Left ventricle myocardium inferior (tissue), 1 donor: ENCODE measurements at regions not wholly inside any gene's neighbourhood (a gene's known extent, or its start where the extent isn't known, plus 50 kb on each side); places are given as distances from the start of the nearest gene placed in this dataset.

Source experiments
- DNase-seq: peaks from one replicate; pipeline ENCODE4 v3.0.0-alpha.2; 2020
- H3K27ac ChIP-seq: fragments of 200-600 bp; replicated peaks from 2 replicates; pipeline ENCODE4 v1.8.0; 2021
- H3K27me3 ChIP-seq: fragments of 200-600 bp; 2 replicates; pipeline ENCODE4 v1.8.0; 2021; ENCODE audit warnings: low read depth
- H3K36me3 ChIP-seq: fragments of 200-600 bp; 2 replicates; pipeline ENCODE4 v1.8.0; 2021
- H3K4me1 ChIP-seq: fragments of 200-600 bp; 2 replicates; pipeline ENCODE4 v1.8.0; 2021
- H3K4me3 ChIP-seq: fragments of 200-600 bp; 2 replicates; pipeline ENCODE4 v1.8.0; 2021; ENCODE audit warnings: mild to moderate bottlenecking, moderate library complexity
- H3K9me3 ChIP-seq: fragments of 200-600 bp; replicated peaks from 2 replicates; pipeline ENCODE4 v1.8.0; 2021
- CTCF ChIP-seq: fragments of 200-600 bp; IDR thresholded peaks from 2 replicates; pipeline ENCODE4 v1.8.0; 2021; ENCODE audit warnings: antibody characterized with exemption, mild to moderate bottlenecking, borderline replicate concordance
- intact Hi-C: fragments of 100-400 bp; cut with micrococcal nuclease; formaldehyde crosslinking; loops from one replicate; pipeline ENCODE4 v1.11.0; 2022
- donor health status: DM: no; HTN: yes; CAD: no; lungs with severe emphysema.

DNA sequence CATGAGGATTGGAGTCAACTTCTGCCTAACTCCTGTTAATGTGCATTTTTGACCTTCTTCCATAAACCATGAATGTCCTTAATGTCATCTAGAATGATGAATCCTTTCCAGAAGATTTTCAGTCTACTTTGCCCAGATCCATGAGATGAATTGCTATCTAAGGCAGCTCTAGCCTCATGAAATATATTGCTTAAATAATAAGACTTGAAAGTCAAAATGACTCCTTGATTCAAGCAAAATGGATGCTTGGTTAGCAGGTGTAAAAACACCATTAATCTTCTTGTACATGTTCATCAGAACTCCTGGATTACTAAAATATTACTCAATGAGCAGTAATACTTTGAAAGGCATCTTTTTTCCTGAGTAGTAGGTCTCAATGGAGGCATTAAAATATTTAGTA is 238.5 kb upstream of the ZC3H12C start:
- intact Hi-C loops: no loop called here
- no peak for TF ChIP-seq CTCF

GRCh38 chr11:109856928-109857327 is 236.3 kb upstream of the ZC3H12C start:
- DNase-seq: no peak
- Histone ChIP-seq H3K27me3 (no peaks in the 10 kb centered on the region), H3K4me1 (no peaks in the 10 kb centered on the region), H3K9me3 (no peaks in the 10 kb centered on the region), H3K4me3 (no peak overlapping the region), H3K27ac (no peak overlapping the region), H3K36me3 (no peaks in the 10 kb centered on the region)
- intact Hi-C loops: no loop called here
- no peak for TF ChIP-seq CTCF

More for the DNA sequence above, 238.5 kb upstream of the ZC3H12C start:
- Histone ChIP-seq H3K27me3 (no peaks in the 10 kb centered on the region), H3K4me1 (no peaks in the 10 kb centered on the region), H3K36me3 (no peaks in the 10 kb centered on the region), H3K27ac (no peak overlapping the region), H3K4me3 (no peak overlapping the region), H3K9me3 (no peaks in the 10 kb centered on the region)
- no peak for DNase-seq

DNA sequence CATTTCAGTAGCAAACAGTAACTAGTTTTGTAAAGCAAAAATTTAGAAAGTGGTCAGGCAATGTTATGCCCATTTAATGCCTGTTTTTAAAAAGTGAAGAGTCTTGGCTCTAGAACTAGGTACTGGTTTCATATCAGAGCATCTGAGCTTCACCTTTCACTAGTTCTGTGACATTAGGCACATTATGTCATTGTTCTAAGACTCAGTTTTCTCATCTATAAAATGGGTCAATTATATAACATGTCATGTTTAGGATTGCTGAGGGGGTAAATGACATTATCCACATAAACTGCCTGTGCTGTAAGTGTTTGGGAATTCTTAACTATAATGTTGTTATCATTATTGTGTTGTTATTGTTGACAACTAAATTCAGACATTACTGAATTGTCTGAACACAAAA is 235.6 kb upstream of the ZC3H12C start:
- Histone ChIP-seq H3K27ac (no peak overlapping the region), H3K4me3 (no peak overlapping the region), H3K36me3 (no peaks in the 10 kb centered on the region), H3K27me3 (no peaks in the 10 kb centered on the region), H3K9me3 (no peaks in the 10 kb centered on the region), H3K4me1 (no peaks in the 10 kb centered on the region)
- DNase-seq: no peak
- TF ChIP-seq CTCF: no peak
- intact Hi-C loops: no loop called here

DNA sequence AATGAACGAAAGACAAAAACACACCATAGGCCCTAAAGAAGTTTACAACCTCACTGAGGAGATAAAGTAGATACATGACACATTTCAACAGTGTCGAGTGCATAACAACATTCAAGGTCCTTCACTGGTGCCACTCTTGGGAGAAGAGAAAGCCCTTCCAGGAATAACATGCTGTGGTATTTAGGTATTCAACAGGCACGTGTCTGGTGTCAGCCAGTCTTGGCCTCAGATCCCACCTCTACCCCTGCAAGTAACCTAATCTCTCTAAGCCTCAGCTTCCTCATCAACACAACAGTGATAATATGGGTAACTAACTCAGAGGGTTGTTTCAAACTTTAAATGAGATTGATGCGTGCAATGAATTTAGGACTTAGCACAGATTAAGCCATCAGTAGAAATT is 235.0 kb upstream of the ZC3H12C start:
- DNase-seq: no peak
- Histone ChIP-seq H3K9me3 (no peaks in the 10 kb centered on the region), H3K27ac (no peak overlapping the region), H3K27me3 (no peaks in the 10 kb centered on the region), H3K4me3 (no peak overlapping the region), H3K36me3 (no peaks in the 10 kb centered on the region), H3K4me1 (no peaks in the 10 kb centered on the region)
- intact Hi-C loops: no loop called here
- TF ChIP-seq CTCF: no peak

- H3K4me3 ChIP-seq: no peak overlapping the region
- no peaks in the 10 kb centered on the region for H3K9me3 ChIP-seq
- no peak for DNase-seq
- H3K36me3 ChIP-seq: no peaks in the 10 kb centered on the region
- TF ChIP-seq CTCF: no peak
- no peaks in the 10 kb centered on the region for H3K4me1 ChIP-seq
- intact Hi-C loops: no loop called here
- H3K27me3 ChIP-seq: no peaks in the 10 kb centered on the region
- no peak overlapping the region for H3K27ac ChIP-seq
Observed at GRCh38 chr11:109859045-109859724, 234.0 kb upstream of the ZC3H12C start.
